ENCODE measurements at regions not wholly inside any gene's neighbourhood (a gene's known extent, or its start where the extent isn't known, plus 50 kb on each side); places are given as distances from the start of the nearest gene placed in this dataset.
A peak's percentile ranks its signal among the peaks of the same experiment; 100 is the strongest.
"Not testable (repeated sequence)": the region's sequence is repeated elsewhere in the genome, so short reads cannot be mapped to it uniquely, and the experiment has no call there.

GRCh38 chr11:72525466-72525865, 91.1 kb upstream of the CLPB start:
- no peak for DNase-seq (ENCODE audit: low read depth)

GRCh38 chr11:72524711-72525110, 90.4 kb upstream of the CLPB start:
- DNase-seq (ENCODE audit: low read depth) = peak; percentile 42

- DNase-seq (ENCODE audit: low read depth) = no peak
These were observed 89.7 kb upstream of the CLPB start for GRCh38 chr11:72523991-72524390.

GRCh38 chr11:72522186-72522585, 87.9 kb upstream of the CLPB start:
- no peak for DNase-seq (ENCODE audit: low read depth)

GRCh38 chr11:72521664-72522063, 87.3 kb upstream of the CLPB start:
- DNase-seq (ENCODE audit: low read depth) = no peak

GRCh38 chr11:72520815-72521214, 86.5 kb upstream of the CLPB start:
- DNase-seq (ENCODE audit: low read depth) = no peak

- DNase-seq (ENCODE audit: low read depth) = not testable (repeated sequence)
These were observed 85.6 kb upstream of the CLPB start for GRCh38 chr11:72519882-72520281.

- no peak for DNase-seq (ENCODE audit: low read depth)
These were observed 85.0 kb upstream of the CLPB start for GRCh38 chr11:72519220-72519881.

- no peak for DNase-seq (ENCODE audit: low read depth)
These were observed 80.0 kb upstream of the CLPB start for GRCh38 chr11:72514331-72514730.

GRCh38 chr11:72513411-72513810, 79.1 kb upstream of the CLPB start:
- DNase-seq (ENCODE audit: low read depth) = no peak

GRCh38 chr11:72512956-72513355, 78.6 kb upstream of the CLPB start:
- DNase-seq (ENCODE audit: low read depth) = no peak

- DNase-seq (ENCODE audit: low read depth) = no peak
These were observed 77.2 kb upstream of the CLPB start for GRCh38 chr11:72511393-72512047.

- DNase-seq (ENCODE audit: low read depth) = no peak
These were observed 72.7 kb upstream of the CLPB start for GRCh38 chr11:72507050-72507449.

GRCh38 chr11:72497731-72498130, 63.4 kb upstream of the CLPB start:
- no peak for DNase-seq (ENCODE audit: low read depth)

- no peak for DNase-seq (ENCODE audit: low read depth)
These were observed 59.7 kb upstream of the CLPB start for GRCh38 chr11:72494109-72494429.

GRCh38 chr11:72493426-72494108, 59.2 kb upstream of the CLPB start:
- no peak for DNase-seq (ENCODE audit: low read depth)

GRCh38 chr11:72491001-72491400, 56.7 kb upstream of the CLPB start:
- no peak for DNase-seq (ENCODE audit: low read depth)
